Fibroblast of skin of right quadriceps (primary cell): ENCODE measurements at regions not wholly inside any gene's neighbourhood (a gene's known extent, or its start where the extent isn't known, plus 50 kb on each side); places are given as distances from the start of the nearest gene placed in this dataset.

ENCODE experiments used
- DNase-seq: peaks from one replicate; pipeline ENCODE4 v3.0.0-alpha.2; 2013

DNA sequence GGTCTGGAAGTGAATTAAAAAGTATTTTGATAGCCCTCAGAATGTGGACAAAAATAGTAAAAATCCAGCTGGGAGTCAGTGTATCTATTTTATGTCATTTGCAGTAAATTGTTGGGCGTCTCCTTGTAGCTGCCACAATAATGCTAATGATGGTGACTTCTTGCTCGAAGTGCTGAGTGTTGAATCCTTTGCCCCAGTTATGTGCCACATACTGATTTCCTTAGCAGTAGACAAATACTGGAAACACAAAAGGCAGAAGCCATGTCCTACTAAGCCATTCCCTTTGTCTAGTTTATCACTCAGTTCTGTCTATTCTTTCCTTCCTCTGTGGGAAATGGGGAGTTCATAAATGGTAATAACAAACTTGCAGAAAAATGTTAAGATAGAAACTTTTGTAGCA lies 70.7 kb upstream of the CXADR start:
- DNase-seq: no peak

DNA sequence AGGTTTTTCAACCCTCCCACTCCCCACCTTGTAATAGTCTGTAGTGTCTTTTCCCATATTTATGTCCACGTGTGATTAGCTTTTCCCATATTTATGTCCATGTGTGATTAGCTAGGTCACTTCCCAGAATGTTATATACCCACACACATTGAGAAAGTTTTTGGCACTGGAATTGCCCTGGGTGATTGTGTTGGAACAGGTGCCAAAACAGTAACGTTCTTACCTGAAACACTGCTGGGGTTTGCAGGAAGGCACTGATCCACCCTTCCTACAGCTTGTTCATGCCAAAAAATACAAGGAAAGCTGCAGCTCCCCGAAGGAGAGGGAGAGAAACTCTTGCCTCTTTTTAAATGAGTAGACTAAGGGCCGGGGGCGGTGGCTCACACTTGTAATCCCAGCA lies 68.0 kb upstream of the CXADR start:
- no peak for DNase-seq

DNA sequence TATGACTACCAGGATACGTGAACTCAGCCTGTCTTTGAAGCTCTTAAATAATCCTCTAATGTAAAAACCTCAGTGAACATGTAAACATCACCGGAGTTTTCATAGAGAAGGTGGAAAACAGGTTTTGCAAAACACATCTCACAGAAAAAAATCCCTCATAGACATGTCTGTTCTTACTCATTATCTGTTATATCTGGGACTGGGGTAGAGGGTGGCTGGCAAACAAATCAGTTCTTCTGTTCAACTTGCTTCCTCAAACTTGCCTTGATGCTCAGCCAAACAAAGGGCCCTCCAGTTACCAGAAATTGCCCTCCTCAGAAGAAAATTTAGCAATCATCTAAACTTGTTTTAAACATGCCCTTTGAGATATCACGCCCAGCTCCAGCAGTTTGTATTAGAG lies 66.1 kb upstream of the CXADR start:
- no peak for DNase-seq

DNA sequence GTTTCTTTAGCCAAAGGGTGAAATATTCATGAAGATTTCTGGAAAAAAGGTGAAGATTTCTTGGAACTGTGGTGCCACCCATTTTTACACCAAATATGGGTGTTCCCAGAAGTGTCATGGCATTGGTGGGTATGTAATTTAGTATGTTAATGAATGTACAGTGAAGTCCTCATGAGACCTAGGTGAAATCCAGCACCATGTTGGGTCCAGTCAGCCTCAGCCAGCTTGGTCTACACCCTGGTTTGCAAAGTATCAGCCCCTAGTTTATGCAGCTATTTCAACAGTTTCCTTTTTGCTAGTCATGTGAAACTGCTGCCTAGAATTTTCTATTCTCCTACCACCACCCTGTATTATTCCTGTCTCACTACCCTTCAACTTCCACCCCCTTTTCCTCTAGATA lies 63.1 kb upstream of the CXADR start:
- no peak for DNase-seq

DNA sequence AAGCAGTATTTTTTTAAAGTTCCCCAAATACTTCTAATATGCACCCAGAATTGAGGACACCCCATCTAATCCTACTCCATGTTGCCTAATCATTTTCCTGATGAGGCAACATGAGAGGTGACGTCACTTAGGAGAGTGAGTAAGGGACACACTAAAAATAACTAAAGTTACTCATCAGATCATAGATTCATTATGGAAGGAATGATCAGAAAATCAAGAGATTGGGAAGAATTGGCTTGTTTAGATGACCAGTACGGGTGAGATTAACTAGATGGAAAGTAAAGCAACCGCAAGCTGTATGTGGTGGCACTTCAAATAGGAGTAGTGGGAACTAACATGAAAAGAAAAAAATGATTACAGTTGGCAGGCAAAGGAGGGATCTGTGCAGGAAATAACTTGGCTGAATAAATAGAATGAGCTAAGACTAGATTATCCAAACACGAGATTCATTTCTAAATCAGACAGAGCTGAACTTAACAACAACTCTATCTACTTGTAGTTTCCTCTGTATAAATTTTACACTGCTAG lies 61.4 kb upstream of the CXADR start:
- peak; percentile 74 for DNase-seq

DNA sequence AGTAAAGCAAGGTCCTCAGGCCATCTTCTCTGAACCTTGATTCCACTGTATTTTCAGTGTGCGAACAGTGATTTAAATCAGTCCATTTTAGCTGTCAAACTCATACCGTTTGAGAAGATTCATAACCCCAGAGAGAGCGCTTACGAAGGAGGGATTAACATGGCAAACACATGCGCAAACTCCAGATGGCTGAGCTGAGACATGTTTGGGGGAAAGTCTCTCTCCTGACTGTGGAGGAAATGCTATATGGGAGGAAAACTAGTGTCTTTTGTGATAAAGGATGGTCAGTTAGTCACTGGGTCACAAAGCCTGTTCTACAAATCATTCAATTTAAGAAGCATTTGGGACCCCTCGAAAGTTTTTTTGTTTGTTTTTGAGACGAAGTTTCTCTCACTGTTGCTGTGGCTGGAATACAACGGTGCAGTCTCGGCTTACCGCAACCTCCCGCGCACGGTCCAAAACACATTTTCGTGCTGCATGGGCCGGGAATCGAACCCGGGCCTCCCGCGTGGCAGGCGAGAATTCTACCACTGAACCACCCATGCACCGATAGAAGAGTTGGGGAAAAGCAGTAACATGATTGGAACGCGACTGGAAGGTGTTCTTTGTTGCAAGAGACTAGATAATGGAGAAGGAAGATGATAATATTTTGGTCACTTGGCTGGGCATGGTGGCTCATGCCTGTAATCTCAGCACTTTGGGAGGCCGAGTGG lies 58.4 kb upstream of the CXADR start:
- DNase-seq: peak; percentile 95

DNA sequence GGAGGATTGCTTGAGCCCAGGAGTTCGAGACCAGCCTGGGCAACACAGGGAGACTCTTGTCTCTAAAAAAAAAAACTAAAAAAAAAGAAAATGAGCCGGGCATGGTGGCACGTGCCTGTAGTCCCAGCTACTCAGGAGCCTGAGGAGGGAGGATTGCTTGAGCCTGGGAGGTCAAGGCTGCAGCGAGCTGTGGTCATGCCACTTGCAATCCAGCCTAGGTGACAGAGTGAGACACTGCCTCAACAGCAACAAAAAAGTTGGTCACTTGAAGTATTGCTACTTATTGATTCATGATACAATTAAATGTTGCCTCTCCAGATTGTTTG lies 57.9 kb upstream of the CXADR start:
- no peak for DNase-seq

DNA sequence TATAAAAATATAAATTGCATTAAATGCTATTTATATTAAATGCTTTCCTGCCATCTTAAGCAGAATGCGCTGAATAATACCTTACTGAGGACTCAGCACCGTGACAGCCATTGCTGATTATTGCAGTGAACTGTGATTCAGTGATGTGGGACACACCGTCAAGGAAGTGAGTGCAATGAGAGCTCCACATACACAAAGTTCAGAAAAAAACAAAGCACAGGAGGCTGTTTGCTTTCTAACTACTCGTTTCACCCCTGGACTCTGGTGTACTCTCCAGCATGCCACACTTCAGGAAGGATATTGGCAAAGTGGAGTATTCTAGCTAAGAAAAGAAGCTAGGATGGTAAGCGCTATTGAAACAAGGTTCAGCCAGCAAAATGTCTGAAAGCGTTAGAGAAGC lies 57.4 kb upstream of the CXADR start:
- no peak for DNase-seq

DNA sequence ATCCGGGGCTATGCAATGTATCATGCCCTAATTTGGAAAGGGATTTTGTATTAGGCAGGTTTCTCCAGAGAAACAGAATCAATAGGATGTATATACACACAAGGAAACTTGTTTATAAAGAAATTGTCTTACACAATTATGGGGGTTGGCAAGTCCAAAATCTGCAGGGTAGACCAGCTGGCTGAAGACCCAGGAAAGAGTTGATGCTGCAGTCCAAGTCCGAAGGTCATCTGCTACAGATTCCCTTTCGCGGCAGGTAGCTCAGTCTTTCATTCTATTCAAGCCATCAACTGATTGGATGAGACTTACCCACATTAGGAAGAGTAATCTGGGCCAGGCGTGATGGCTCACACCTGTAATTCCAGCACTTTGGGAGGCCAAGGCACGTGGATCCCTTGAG lies 54.6 kb upstream of the CXADR start:
- no peak for DNase-seq

DNA sequence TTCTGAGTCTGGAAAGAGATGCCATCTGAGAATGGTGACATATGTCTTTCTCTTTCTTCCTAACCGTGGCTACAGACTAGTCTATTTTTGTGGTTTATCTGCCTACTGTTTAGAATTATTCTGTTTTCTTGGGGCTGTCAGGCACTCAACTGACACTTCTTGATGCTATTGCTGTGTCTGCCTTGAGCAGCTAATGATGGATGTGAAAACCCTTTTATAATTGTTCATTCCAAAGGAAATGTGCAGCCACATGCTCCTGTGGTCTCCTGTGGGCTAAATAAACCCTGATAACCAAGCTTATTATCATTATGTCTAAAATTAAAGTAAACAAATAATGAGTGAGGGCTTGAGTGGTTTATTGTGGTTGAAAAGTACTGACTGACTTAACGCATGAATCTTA lies 52.7 kb upstream of the CXADR start:
- no peak for DNase-seq

DNA sequence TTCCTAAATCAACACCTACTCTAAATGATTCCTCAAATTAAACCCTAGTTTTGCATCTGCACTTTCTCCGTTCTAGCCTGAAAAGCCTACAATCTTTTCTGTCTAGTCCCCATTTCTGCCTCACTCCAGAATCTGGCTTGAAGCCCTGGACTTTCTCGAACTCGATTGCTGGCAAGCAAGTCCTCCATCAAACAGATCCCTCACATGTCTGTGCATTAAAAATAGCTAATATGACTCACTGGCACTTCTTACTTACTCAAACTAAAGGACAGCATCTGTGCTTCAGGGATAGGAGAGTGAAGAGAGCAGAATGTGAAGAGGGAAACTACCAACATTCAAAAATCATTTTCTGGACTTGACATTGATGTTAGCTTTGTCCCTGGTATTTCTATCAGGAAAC lies 51.8 kb upstream of the CXADR start:
- DNase-seq: peak; percentile 87

DNA sequence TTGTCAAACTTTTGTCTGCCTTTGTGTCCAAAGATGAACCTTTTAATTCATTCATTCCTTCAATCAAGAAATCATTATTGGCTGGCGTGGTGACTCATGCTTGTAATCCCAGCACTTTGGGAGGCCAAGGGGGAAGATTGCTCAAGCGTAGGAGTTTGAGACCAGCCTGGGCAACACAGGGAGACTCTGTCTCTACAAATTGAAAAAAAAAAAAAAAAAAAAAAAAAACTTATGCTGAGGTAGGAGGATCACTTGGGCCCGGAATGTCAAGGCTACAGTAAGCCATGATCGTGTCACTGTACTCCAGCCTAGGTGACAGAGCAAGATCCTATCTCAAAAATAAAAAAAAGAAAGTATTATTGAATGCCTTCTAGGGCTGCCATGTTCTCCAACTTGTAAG lies 51.3 kb upstream of the CXADR start:
- DNase-seq: peak; percentile 46

DNA sequence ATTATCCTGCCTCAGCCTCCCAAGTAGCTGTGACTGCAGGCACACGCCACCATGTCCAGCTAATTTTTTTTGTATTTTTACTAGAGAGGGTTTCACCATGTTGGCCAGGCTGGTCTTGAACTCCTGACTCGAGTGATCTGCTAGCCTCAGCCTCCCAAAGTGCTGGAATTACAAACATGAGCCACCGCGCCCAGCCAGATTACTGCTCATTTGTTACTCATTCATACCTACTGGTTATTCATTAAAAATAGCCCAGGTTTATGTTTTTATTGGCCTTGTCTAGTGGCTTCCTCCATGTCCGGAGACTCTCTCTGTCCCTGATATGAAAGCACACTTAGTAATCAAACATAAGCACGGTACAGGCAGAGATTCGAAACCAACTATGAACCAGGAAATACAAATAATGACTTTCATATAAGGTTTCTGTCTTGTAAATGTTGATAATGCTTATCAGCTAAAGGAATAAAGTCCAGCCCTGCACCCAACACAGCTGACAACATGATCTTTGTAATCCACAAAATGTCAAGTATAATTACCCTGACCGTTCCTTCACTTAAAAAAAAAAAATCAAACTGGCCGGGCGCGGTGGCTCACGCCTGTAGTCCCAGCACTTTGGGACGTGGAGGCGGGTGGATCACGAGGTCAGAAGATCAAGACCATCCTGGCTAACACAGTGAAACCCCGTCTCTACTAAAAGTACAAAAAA lies 50.4 kb upstream of the CXADR start:
- no peak for DNase-seq
